HG02759 (cell line): ENCODE measurements at regions not wholly inside any gene's neighbourhood (a gene's known extent, or its start where the extent isn't known, plus 50 kb on each side); places are given as distances from the start of the nearest gene placed in this dataset.

Experiments
- ATAC-seq: cut with Tn5 transposase; IDR thresholded peaks from one replicate; pipeline ENCODE4 v1.9.1; 2021; ENCODE audit warnings: mild to moderate bottlenecking, moderate library complexity; ENCODE audit not compliant: unreplicated experiment

DNA sequence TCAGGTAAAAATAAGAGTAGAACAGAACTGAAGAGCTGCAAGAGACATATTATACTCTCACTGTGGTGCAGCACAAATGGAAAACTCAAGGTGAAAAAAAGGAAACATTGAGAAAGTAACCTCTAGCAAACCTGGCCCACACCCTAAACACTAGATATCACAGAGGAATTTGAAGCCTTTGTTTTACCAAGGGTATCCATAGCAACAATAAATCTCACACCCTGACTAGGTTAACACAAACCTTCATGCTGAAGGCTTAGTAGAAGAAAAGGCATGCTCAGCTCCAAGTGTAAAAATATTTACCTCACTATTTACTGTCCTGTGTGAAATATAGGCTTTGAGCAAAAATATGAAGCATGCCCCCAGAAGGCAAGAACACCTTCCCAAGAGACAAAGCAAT is 61.9 kb upstream of the TAB3 start:
- ATAC-seq: no peak

DNA sequence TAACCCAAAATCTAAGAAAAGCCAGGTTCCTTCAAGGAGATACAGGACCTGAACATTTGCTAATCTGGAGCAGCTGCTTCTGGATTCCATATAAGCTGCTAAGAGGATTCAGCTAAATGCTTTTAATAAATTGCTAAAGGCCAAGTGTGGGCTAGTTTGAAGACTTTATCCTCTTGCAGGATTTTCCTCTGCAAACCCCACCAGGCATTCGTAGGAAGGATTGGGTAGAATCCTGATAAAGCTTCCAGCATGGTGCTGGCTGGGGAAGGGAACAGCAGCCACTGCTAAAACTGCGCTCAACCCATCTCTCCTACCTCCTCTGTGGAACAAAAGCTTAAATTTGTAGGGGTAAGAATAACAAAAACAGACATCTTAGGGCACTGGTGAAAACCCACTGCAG is 61.3 kb upstream of the TAB3 start:
- ATAC-seq: no peak

DNA sequence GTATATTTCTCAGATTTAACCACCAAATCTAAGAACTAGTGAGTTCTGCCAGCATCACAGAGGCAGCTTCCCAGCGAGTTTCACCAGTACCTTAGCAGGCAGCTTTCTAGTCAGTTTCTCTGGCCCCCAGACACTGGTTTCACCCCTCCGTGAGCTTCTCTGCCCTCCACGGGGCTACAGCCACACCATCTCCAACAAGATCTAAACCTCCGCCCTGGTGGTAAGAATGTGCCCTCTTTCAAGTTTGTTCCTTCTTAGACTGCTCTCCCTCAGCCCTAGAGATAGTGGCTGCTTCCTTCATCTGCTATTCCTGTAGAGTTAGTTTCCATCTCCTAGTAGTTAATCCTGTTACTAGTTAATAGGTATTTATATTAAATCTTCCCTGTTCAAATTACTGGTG is 60.5 kb upstream of the TAB3 start:
- no peak for ATAC-seq

DNA sequence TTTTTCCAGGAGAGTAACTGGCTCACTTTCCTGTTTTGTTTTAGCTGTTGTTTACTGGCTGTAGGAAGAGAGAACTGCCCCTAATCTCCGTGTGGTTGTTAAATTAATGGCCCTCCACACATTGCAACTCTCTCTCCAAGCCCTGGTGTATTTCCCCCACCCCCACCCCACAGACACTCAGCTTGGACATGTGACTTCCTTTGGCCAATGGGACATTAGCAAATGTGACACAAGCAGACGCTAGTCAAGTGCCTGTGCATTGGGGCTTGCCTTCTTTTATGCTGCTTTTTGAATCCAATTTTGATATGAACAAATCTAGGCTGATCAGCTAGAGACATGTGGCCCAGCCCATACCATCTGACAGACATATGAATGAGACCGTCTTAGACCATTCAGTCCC is 59.6 kb upstream of the TAB3 start:
- no peak for ATAC-seq

DNA sequence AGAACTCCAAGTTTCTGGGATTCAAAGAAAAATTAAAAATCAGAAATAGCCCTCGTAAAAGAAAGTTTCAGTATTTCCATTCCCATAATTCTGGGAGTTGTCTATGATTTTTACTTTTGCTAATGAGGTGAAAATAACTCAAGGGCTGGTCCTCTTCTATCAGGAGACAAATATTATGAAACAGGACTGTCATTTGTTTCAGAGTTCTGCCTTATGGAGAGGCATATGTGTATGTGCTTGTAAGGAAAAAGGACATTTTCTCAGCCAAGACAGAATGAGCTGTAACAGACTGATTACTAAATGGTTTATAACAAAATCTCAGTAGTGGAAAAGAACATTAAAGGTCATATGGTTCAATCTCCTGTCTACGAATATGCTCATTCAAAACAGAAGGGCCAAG is 59.0 kb upstream of the TAB3 start:
- no peak for ATAC-seq

DNA sequence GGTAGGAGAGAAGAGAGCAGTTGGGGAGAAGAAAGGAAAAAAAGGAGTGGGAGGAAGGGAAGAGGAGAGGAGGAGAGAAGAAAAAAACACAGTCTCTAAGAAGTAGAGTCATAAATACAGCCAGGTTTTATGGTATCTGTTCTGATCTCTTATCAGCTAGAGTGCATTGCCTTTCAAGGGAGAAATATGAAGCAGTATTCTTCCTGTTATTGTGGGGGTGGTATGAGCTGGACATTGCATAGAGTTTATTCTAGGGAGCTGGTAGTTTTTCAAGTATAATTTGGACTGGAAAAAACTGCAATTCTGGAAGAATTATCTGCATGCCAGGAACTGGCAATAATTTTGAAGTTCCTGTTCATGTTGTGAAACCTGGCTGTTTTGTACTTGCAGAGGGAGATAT is 54.9 kb upstream of the TAB3 start:
- no peak for ATAC-seq

DNA sequence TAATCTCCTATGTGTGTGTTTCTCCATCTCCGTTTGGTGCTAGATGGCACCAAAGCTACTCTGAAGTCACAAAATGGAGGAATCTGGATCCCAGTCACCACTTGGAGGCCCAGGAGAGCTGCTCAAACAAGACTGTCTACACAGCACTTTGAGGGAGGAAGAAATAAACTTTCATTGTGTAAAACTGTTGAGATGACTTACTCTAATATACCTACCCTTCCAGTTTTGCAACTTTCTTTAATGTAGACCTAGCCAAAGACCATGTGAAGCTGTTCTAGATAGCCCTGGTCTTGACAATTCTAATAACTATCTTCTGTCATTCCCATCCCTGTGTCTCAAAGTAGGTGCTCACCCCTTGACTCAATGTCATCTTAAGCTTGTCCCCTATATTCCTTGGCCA is 52.8 kb upstream of the TAB3 start:
- ATAC-seq: no peak

DNA sequence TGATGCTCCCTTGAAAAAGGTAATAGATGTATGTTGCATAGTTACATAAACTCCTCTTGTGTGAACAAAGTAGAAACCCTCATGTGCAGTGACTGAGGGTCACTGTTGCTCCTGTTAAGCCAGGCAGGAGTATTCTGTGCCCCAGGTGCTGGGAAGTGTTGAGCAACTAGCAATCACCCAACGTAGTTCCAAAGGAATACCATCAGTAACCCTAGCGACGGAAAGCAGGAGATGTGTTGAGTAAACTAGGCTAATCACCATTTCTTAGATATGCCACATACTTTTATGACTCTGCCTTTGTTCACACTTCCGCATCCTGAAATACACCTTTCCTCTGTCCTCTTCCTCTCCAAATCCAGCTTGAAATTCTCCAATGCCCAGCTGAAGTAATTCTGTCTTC is 50.9 kb upstream of the TAB3 start:
- ATAC-seq: no peak
